ENCODE measurements at regions not wholly inside any gene's neighbourhood (a gene's known extent, or its start where the extent isn't known, plus 50 kb on each side); places are given as distances from the start of the nearest gene placed in this dataset.

GRCh38 chr6:156559162-156559690, 218.0 kb upstream of the ARID1B start:
- no peak for DNase-seq

DNA sequence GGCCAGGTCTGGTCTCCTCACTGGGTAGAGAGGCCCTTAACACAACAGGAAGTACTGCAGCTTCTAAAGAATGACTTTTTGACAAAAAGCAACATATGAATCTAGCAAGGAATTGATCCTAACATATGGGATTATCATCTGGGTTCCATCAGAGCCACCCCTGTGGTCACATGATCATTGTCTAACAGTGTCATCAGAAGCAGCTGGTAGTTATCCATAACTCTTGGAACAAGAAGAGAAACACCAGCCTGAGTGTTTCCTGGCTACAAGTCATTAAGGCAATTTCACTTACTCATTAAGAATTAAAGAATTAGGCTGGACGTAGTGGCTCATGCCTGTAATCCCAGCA, 219.3 kb upstream of the ARID1B start:
- DNase-seq: no peak

DNA sequence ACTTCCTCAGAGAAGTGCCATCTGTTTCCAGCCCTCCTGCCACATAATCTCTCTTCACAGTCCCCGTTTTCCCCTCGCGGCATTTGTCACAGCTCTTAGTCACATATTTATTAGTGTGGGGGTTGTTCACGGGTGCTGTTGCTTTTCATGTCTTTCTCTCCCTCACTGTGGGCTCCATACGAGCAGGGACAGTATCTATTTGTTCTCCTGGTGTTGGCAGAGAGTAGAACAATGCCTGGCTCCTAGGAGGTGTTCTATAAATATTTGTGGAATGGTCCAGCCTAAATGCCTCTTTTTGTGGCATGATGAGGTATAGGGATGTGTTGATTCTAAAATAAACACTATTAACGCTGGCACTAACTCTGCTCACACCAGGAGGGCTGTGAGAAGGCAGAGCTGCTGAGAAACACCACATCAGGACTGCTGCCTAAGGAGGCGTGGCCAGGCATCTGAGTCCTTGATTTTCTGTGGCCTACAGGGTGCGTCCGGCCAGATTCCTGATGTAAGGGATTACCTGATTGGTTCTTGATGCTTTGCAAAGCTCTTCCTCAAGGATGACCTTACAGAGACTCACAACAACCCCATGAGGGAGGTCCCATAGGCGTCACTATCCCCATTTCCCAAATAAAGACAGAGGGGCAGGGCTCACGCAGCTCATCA, 219.8 kb upstream of the ARID1B start:
- DNase-seq: no peak

- no peak for DNase-seq
Measured at GRCh38 chr6:156556811-156557210, 220.4 kb upstream of the ARID1B start.

- DNase-seq: no peak
Measured at GRCh38 chr6:156555116-156555515, 222.1 kb upstream of the ARID1B start.

DNA sequence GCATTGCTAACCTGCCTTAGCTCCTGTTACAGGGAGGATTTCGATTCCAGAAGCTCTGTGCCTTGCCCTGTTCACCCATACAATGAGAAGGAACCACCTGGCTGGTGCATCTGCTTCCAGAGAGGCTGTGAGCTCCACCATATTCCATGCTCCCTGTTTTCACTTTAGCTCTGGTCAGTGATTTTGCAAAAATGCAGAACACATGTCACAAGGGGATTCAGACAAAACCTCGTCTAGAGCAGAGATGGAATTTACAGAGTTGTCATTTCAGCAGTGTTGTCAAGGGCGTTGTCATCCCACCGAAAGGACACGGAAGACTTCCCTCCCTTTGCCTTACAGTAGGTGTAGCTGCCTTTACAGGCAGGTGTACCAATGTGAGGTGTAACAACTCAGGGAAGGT, 223.0 kb upstream of the ARID1B start:
- no peak for DNase-seq

DNA sequence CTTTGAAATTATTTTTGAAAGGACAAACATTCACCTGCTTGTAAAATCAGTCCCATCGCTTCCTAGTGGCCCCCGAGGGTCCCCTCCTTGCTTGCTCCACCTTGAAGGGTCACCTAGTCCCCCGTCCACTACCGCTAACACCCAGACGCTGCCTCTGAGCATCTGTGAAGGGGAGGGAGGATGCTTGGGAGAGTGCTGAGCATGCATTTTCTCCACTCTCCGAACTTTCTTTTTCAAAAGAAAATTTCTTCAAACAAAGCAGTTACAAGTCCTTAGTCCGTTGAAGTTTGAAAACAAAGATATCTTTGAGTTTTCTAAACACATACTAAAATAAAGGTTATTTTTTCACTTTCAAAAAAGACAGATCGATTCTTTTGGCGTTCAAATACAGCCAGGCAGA, 224.3 kb upstream of the ARID1B start:
- no peak for DNase-seq

GRCh38 chr6:156550949-156551348, 226.2 kb upstream of the ARID1B start:
- no peak for DNase-seq

- no peak for DNase-seq
Measured at GRCh38 chr6:156545931-156546330, 231.2 kb upstream of the ARID1B start.

DNA sequence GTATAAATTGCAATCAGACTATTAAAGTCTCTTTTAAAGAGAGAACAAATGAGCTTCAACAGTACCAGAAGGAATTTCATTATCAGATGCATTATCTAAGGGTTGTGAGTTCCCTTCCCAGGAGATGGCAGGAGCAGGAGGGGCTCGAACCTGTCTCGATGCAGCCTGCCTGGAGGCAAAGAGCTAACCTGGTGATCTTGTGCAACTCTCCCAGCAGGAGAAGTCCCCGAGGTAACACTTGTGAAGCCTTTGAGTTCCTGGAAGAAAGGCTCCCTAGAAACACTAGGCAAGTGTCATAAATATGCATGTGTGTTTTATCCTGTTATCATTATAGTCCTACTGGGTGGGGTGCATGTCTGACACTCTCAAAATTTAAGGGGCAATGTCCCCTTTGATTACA, 232.2 kb upstream of the ARID1B start:
- DNase-seq: no peak

- no peak for DNase-seq
Measured at GRCh38 chr6:156544046-156544445, 233.1 kb upstream of the ARID1B start.

DNA sequence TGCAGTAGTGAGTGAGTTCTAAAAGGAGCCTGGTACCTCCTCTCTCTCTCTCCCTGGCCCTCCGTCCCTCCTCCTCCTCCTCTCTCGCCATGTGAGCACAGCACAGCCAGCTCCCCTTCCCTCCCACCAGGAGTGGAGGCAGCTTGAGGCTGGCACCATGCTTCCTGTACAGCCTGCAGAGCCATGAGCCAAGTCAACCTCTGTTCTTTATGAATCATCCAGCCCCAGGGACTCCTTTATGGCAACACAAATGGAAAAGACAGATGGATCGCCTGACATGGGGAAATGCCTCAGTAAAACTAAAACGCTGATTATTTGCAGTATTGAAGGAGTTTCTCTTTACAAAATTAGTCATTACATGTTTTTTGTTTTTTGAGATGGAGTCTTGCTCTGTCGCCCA, 233.7 kb upstream of the ARID1B start:
- no peak for DNase-seq

- DNase-seq: no peak
Measured at GRCh38 chr6:156538875-156539660, 238.1 kb upstream of the ARID1B start.

- DNase-seq: no peak
Measured at GRCh38 chr6:156534594-156534993, 242.6 kb upstream of the ARID1B start.

GRCh38 chr6:156533872-156534524, 243.2 kb upstream of the ARID1B start:
- DNase-seq: no peak

DNA sequence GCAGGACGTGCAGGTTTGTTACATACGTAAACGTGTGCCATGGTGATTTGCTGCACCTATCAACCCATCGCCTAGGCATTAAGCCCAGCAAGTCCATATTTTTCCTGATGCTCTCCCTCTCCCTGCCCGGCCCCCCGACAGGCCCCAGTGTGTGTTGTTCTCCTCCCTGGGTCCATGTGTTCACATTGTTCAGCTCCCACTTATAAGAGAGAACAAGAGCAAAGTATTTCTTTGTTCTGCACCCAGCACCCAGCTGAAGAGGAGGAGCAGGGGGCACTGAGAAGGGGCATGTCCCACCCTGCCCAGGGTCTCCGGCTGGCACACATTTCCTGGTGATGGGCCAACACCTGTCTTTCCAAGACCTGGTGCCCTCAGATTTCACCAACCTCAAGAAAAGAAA, 251.1 kb upstream of the ARID1B start:
- no peak for DNase-seq

DNA sequence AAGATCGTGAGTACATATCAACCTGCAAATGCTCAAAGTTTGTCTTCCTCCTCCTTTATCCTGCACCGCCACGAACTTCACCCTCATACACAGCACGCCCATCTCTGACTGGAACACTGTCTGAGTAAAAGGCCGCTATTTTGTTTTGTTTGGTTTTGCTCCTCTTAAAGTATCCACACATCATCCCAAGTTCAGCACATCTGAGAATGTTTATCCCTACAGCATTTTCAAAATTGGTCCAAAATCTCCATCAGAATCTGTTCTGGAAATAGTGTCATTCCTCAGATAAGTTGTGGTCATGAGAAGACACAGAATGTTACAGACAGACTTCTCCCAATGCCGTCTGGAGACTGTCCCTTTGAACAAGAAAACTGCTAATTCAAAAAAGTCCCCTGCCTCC, 251.6 kb upstream of the ARID1B start:
- no peak for DNase-seq

DNA sequence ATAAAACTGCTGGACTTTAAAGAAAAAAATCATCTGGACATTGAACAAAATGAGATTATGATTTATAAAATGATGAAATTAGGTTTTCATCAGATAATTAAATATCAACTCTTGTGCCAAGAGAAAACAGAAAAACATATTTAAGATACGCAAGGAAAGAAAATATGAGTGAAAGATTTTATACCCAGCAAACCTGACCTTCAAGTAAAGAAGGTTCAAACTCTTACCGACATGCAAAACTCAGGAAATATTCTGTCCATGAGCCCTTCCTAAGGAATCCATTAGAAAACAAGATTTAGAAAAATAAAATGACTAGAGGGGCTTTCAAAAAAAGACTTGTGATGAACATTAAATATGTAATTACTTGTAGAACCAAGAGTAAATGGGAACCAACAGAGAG, 257.2 kb upstream of the ARID1B start:
- no peak for DNase-seq

- no peak for DNase-seq
Measured at GRCh38 chr6:156517088-156517487, 260.1 kb upstream of the ARID1B start.

DNA sequence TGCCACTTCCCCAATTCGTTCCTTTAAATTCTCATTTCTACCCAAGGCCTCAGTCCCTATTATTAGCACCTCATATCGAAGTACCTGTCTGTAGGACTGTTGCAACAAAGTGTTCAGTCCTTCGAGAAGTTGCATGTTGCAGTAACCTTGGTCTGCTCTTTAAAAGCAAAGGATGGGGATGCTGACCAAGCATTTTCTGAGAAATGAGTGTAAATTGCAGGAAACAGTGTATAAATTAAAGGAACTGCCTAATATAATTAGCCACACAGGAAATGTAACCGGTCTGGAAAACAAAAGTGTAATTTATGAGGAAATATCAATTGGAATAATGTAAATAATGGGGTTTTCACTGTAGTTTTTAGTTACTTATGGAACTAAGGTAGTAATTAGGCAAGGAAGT, 261.9 kb upstream of the ARID1B start:
- DNase-seq: no peak

GRCh38 chr6:156513504-156513903, 263.7 kb upstream of the ARID1B start:
- DNase-seq: no peak

DNA sequence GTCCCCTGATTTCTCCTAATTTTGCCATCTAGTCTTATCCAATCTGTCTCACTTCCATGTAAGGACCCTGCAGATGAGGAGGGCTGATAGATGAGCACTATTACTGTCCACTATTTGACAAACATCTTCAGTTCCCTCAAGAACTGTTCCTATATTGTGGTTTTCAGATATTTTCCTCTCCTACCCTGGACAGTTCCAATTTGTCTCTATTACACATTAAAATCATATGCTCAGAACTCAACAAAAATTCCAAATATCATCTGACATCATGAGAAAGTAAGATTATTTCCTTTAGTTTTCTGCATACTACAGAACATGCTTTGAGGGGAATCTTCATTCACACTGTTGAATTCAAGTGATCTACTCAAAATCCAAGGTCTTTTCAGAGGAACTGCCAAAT, 265.6 kb upstream of the ARID1B start:
- no peak for DNase-seq

- DNase-seq: no peak
Measured at GRCh38 chr6:156511051-156511450, 266.1 kb upstream of the ARID1B start.

- no peak for DNase-seq
Measured at GRCh38 chr6:156510242-156510641, 266.9 kb upstream of the ARID1B start.

All from NCI-H1105 (cell line).